Mesendoderm (in vitro differentiated cells): ENCODE measurements at regions not wholly inside any gene's neighbourhood (a gene's known extent, or its start where the extent isn't known, plus 50 kb on each side); places are given as distances from the start of the nearest gene placed in this dataset.

Experiments
- DNase-seq: peaks from one replicate; pipeline ENCODE4 v3.0.0; 2013
- H2AK5ac ChIP-seq: 2 replicates; pipeline ENCODE4 v1.6.1; 2013; ENCODE audit warnings: low read length, inconsistent platforms
- H2BK120ac ChIP-seq: 2 replicates; pipeline ENCODE4 v1.6.1; 2013; ENCODE audit warnings: low read depth, mild to moderate bottlenecking, low read length, moderate library complexity, mixed read lengths
- H2BK15ac ChIP-seq: replicated peaks from 2 replicates; pipeline ENCODE4 v1.6.1; 2013; ENCODE audit warnings: low read depth, mild to moderate bottlenecking, moderate library complexity
- H2BK5ac ChIP-seq: 2 replicates; pipeline ENCODE4 v1.6.1; 2013; ENCODE audit warnings: low read length, inconsistent platforms
- H3K18ac ChIP-seq: 2 replicates; pipeline ENCODE4 v1.6.1; 2013; ENCODE audit warnings: mild to moderate bottlenecking, low read length, mixed read lengths
- H3K23ac ChIP-seq: one replicate; pipeline ENCODE4 v1.6.1; 2013; ENCODE audit warnings: low read length
- H3K27ac ChIP-seq: 2 replicates; pipeline ENCODE4 v1.5.1; 2013; ENCODE audit warnings: low read depth, mild to moderate bottlenecking, inconsistent platforms, low read length, moderate library complexity
- H3K27me3 ChIP-seq: 2 replicates; pipeline ENCODE4 v1.6.1; 2013; ENCODE audit warnings: low read length, control low read depth, mild to moderate bottlenecking, inconsistent platforms; ENCODE audit not compliant: insufficient read depth, poor library complexity
- H3K36me3 ChIP-seq: 2 replicates; pipeline ENCODE4 v1.6.1; 2013; ENCODE audit warnings: low read length, inconsistent platforms; ENCODE audit not compliant: control insufficient read depth, insufficient read depth
- H3K4ac ChIP-seq: one replicate; pipeline ENCODE4 v1.6.1; 2013; ENCODE audit warnings: low read depth, mild to moderate bottlenecking, low read length, moderate library complexity
- H3K4me1 ChIP-seq: 2 replicates; pipeline ENCODE4 v1.6.1; 2013; ENCODE audit warnings: low read depth, low read length, inconsistent platforms; ENCODE audit not compliant: control insufficient read depth
- H3K4me2 ChIP-seq: 2 replicates; pipeline ENCODE4 v1.6.1; 2013; ENCODE audit warnings: low read length
- H3K4me3 ChIP-seq: 2 replicates; pipeline ENCODE4 v1.5.1; 2013; ENCODE audit warnings: mild to moderate bottlenecking, low read length
- H3K56ac ChIP-seq: one replicate; pipeline ENCODE4 v1.6.1; 2013; ENCODE audit warnings: low read length
- H3K79me1 ChIP-seq: 2 replicates; pipeline ENCODE4 v1.6.1; 2013; ENCODE audit warnings: low read length, inconsistent platforms
- H3K79me2 ChIP-seq: 2 replicates; pipeline ENCODE4 v1.6.1; 2013; ENCODE audit warnings: mild to moderate bottlenecking, low read length; ENCODE audit not compliant: control insufficient read depth, insufficient read depth
- H3K9ac ChIP-seq: 2 replicates; pipeline ENCODE4 v1.6.1; 2013; ENCODE audit warnings: low read length, inconsistent platforms
- H4K5ac ChIP-seq: one replicate; pipeline ENCODE4 v1.6.1; 2013; ENCODE audit warnings: low read length
- H4K8ac ChIP-seq: one replicate; pipeline ENCODE4 v1.6.1; 2013; ENCODE audit warnings: low read depth, mild to moderate bottlenecking, control low read depth, low read length, moderate library complexity
- WGBS: extraction: QIAGEN DNeasy Blood & Tissue Kit; methylation state at CpG from one replicate; pipeline ENCODE4 v1.1.7; 2013; ENCODE audit warnings: low lambda C conversion rate, missing lambda C conversion rate; ENCODE audit not compliant: insufficient coverage; ENCODE audit errors: extremely low coverage; 5-methylcytosine and 5-hydroxymethylcytosine counted together

GRCh38 chr16:73464834-73465233 is 416.9 kb upstream of the ZFHX3 start:
- Histone ChIP-seq H3K79me1 (no peaks in the 10 kb centered on the region), H4K8ac (no peak overlapping the region), H2BK15ac (no peak overlapping the region), H2AK5ac (no peak overlapping the region), H3K9ac (no peak overlapping the region), H3K4me1 (no peaks in the 10 kb centered on the region), H3K36me3 (no peaks in the 10 kb centered on the region), H3K79me2 (no peaks in the 10 kb centered on the region), H4K5ac (no peak overlapping the region), H3K27me3 (no peaks in the 10 kb centered on the region), H3K4ac (no peak overlapping the region), H3K27ac (no peak overlapping the region), H3K56ac (no peak overlapping the region), H3K18ac (no peak overlapping the region), H3K4me3 (no peak overlapping the region), H3K4me2 (no peak overlapping the region), H2BK5ac (no peak overlapping the region), H3K23ac (no peak overlapping the region), H2BK120ac (no peak overlapping the region)
- no CpG with 5 or more reads among the region's 11 CpGs for WGBS
- DNase-seq, result no peak

- no peak for DNase-seq
Observed at GRCh38 chr16:73459586-73459985, 411.7 kb upstream of the ZFHX3 start.

DNA sequence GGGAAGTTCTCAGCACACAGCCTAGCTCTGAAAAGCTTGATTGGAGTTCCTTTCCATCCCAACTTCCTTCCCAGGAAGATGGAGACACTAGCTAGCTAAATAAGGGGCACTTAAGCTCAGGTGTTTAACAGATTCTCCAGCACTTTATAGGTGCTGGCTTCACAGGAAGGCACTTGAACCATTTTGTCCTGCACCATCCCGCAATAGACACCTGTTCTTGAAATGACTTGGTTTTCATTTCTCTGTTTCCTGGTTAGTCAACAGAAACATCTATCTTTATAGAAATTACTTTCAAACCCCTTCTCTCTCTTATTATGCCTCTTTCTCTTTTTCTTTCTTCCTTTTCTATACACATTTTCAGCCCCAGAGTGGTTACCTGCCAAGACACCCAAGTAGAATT is 409.9 kb upstream of the ZFHX3 start:
- Histone ChIP-seq H3K56ac (no peak overlapping the region), H2BK5ac (no peak overlapping the region), H3K4me1 (no peaks in the 10 kb centered on the region), H2AK5ac (no peak overlapping the region), H3K23ac (no peak overlapping the region), H2BK15ac (no peak overlapping the region), H3K4me3 (no peak overlapping the region), H3K27me3 (no peaks in the 10 kb centered on the region), H3K79me2 (no peaks in the 10 kb centered on the region), H3K36me3 (no peaks in the 10 kb centered on the region), H4K8ac (no peak overlapping the region), H3K4ac (no peak overlapping the region), H3K79me1 (no peaks in the 10 kb centered on the region), H3K18ac (no peak overlapping the region), H3K27ac (no peak overlapping the region), H3K9ac (no peak overlapping the region), H2BK120ac (no peak overlapping the region), H4K5ac (no peak overlapping the region), H3K4me2 (no peak overlapping the region)
- DNase-seq, result no peak
- WGBS, result no CpG with 5 or more reads among the region's 1 CpG

More at GRCh38 chr16:73459586-73459985, 411.7 kb upstream of the ZFHX3 start:
- Histone ChIP-seq H3K36me3 (no peaks in the 10 kb centered on the region), H3K4me2 (no peak overlapping the region), H3K79me2 (no peaks in the 10 kb centered on the region), H3K4me3 (no peak overlapping the region), H3K23ac (no peak overlapping the region), H2BK15ac (no peak overlapping the region), H3K27me3 (no peaks in the 10 kb centered on the region), H3K4me1 (no peaks in the 10 kb centered on the region), H3K4ac (no peak overlapping the region), H3K27ac (no peak overlapping the region), H4K5ac (no peak overlapping the region), H4K8ac (no peak overlapping the region), H3K79me1 (no peaks in the 10 kb centered on the region), H2BK120ac (no peak overlapping the region), H2BK5ac (no peak overlapping the region), H3K18ac (no peak overlapping the region), H3K9ac (no peak overlapping the region), H2AK5ac (no peak overlapping the region), H3K56ac (no peak overlapping the region)
- WGBS, result no CpG with 5 or more reads among the region's 5 CpGs

GRCh38 chr16:73448970-73449369 is 401.0 kb upstream of the ZFHX3 start:
- H3K23ac ChIP-seq, result no peak overlapping the region
- no peak overlapping the region for H3K9ac ChIP-seq
- H3K4me1 ChIP-seq, result no peaks in the 10 kb centered on the region
- H3K18ac ChIP-seq, result no peak overlapping the region
- DNase-seq, result no peak
- no CpG with 5 or more reads among the region's 3 CpGs for WGBS
- H4K5ac ChIP-seq, result no peak overlapping the region
- H3K4me2 ChIP-seq, result no peak overlapping the region
- no peak overlapping the region for H3K4me3 ChIP-seq
- no peak overlapping the region for H2AK5ac ChIP-seq
- H3K36me3 ChIP-seq, result no peaks in the 10 kb centered on the region
- H3K4ac ChIP-seq, result no peak overlapping the region
- no peak overlapping the region for H2BK5ac ChIP-seq
- H2BK15ac ChIP-seq, result no peak overlapping the region
- H3K79me2 ChIP-seq, result no peaks in the 10 kb centered on the region
- H3K27me3 ChIP-seq, result no peaks in the 10 kb centered on the region
- H3K79me1 ChIP-seq, result no peaks in the 10 kb centered on the region
- H3K27ac ChIP-seq, result no peak overlapping the region
- H2BK120ac ChIP-seq, result no peak overlapping the region
- H4K8ac ChIP-seq, result no peak overlapping the region
- no peak overlapping the region for H3K56ac ChIP-seq

DNA sequence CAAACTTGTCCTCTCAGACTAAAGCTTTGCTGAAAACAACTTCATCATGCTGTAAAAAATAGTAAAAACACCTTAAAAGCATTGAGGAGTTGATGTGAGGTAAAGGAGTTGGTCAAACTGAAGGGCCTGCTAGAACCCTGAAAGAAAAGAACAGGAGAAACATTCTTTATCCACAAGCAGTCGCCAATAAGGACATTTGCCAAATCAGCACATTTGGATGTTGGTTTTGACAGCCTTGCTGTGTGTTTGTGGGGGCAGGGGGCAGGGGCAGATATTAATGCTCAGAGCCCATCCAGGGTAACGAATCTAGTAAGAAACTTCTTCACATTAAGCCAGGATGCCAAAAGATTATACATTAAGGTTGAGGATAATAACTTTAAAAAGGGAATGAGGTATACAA is 399.9 kb upstream of the ZFHX3 start:
- WGBS, result no CpG with 5 or more reads among the region's 2 CpGs
- H3K4me1 ChIP-seq, result no peaks in the 10 kb centered on the region

DNA sequence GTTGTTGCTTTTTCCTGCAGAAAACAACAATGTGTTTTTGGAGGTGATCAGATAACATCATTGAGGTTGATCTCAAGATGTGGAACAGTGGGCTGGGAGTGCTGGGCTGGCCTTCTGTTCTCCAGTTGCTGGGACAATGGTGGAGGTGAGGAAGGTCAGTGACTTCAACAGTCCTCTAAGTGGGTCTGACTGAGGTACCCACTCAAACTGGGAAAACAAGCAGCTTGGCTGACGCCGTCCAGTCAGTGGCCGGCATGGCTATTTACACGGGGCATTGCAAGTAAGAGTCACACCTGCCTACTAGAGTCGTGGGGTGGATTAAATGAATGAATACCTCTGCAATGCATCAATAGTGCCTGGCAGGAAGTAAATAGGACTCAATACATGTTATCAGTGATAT is 386.7 kb upstream of the ZFHX3 start:
- WGBS, result no CpG with 5 or more reads among the region's 5 CpGs
- no peak overlapping the region for H3K9ac ChIP-seq

More for the DNA sequence above, 399.9 kb upstream of the ZFHX3 start:
- Histone ChIP-seq H2AK5ac (no peak overlapping the region), H3K36me3 (no peaks in the 10 kb centered on the region), H2BK120ac (no peak overlapping the region), H3K56ac (no peak overlapping the region), H3K4me2 (no peak overlapping the region), H3K4ac (no peak overlapping the region), H3K79me2 (no peaks in the 10 kb centered on the region), H4K5ac (no peak overlapping the region), H2BK15ac (no peak overlapping the region), H3K23ac (no peak overlapping the region), H3K79me1 (no peaks in the 10 kb centered on the region), H2BK5ac (no peak overlapping the region), H3K4me3 (no peak overlapping the region), H3K27ac (no peak overlapping the region), H3K9ac (no peak overlapping the region), H3K18ac (no peak overlapping the region), H4K8ac (no peak overlapping the region), H3K27me3 (no peaks in the 10 kb centered on the region)
- no peak for DNase-seq

More for the DNA sequence above, 386.7 kb upstream of the ZFHX3 start:
- Histone ChIP-seq H3K4me1 (no peaks in the 10 kb centered on the region), H3K4me2 (no peak overlapping the region), H2BK15ac (no peak overlapping the region), H3K36me3 (no peaks in the 10 kb centered on the region), H3K4ac (no peak overlapping the region), H2BK120ac (no peak overlapping the region), H3K18ac (no peak overlapping the region), H2BK5ac (no peak overlapping the region), H4K5ac (no peak overlapping the region), H2AK5ac (no peak overlapping the region), H3K79me2 (no peaks in the 10 kb centered on the region), H3K23ac (no peak overlapping the region), H3K56ac (no peak overlapping the region), H3K27ac (no peak overlapping the region), H4K8ac (no peak overlapping the region), H3K79me1 (no peaks in the 10 kb centered on the region), H3K27me3 (no peaks in the 10 kb centered on the region), H3K4me3 (no peak overlapping the region)
- no peak for DNase-seq
